ENCODE measurements at regions not wholly inside any gene's neighbourhood (a gene's known extent, or its start where the extent isn't known, plus 50 kb on each side); places are given as distances from the start of the nearest gene placed in this dataset.
"Not testable (repeated sequence)": the region's sequence is repeated elsewhere in the genome, so short reads cannot be mapped to it uniquely, and the experiment has no call there.

- Mint-ChIP-seq H3K4me3 (ENCODE audit: unreplicated experiment) (no peak overlapping the region), H3K27me3 (ENCODE audit: unreplicated experiment) (no peaks in the 10 kb centered on the region), H3K27ac (ENCODE audit: unreplicated experiment) (no peak overlapping the region), H3K4me1 (ENCODE audit: unreplicated experiment) (no peaks in the 10 kb centered on the region), H3K36me3 (ENCODE audit: unreplicated experiment) (no peaks in the 10 kb centered on the region), H3K9me3 (ENCODE audit: unreplicated experiment) (no peaks in the 10 kb centered on the region)
- DNase-seq (ENCODE audit: extremely low spot score, unreplicated experiment), result no peak
- TF ChIP-seq, protein P1, sequence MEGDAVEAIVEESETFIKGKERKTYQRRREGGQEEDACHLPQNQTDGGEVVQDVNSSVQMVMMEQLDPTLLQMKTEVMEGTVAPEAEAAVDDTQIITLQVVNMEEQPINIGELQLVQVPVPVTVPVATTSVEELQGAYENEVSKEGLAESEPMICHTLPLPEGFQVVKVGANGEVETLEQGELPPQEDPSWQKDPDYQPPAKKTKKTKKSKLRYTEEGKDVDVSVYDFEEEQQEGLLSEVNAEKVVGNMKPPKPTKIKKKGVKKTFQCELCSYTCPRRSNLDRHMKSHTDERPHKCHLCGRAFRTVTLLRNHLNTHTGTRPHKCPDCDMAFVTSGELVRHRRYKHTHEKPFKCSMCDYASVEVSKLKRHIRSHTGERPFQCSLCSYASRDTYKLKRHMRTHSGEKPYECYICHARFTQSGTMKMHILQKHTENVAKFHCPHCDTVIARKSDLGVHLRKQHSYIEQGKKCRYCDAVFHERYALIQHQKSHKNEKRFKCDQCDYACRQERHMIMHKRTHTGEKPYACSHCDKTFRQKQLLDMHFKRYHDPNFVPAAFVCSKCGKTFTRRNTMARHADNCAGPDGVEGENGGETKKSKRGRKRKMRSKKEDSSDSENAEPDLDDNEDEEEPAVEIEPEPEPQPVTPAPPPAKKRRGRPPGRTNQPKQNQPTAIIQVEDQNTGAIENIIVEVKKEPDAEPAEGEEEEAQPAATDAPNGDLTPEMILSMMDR (IDR thresholded peaks at IDR 0.05), result no peak
Measured at GRCh38 chr9:74092491-74092834, 404.7 kb upstream of the RORB start.

DNA sequence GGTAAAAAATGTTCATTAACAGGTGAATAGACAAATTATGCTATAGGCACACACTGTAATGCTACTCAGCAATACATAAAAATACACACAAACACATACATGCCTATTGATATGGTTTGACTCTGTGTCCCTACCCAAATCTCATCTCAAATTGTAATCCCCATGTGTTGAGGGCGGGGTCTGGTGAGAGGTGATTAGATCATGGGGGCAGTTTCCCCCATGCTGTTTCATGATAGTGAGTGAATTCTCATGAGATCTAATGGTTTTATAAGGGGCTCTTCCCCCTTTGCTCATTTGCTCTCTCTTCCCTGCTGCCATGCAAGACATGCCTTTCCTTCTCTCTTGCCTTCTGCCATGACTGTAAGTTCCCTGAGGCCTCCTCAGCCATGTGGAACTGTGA, 403.1 kb upstream of the RORB start:
- H3K36me3 Mint-ChIP-seq (ENCODE audit: unreplicated experiment); DNase-seq (ENCODE audit: extremely low spot score, unreplicated experiment); H3K4me1 Mint-ChIP-seq (ENCODE audit: unreplicated experiment); H3K4me3 Mint-ChIP-seq (ENCODE audit: unreplicated experiment); H3K27ac Mint-ChIP-seq (ENCODE audit: unreplicated experiment); H3K9me3 Mint-ChIP-seq (ENCODE audit: unreplicated experiment); H3K27me3 Mint-ChIP-seq (ENCODE audit: unreplicated experiment): not testable (repeated sequence)

- no peak for DNase-seq (ENCODE audit: extremely low spot score, unreplicated experiment)
- Mint-ChIP-seq H3K27ac (ENCODE audit: unreplicated experiment) (no peak overlapping the region), H3K4me3 (ENCODE audit: unreplicated experiment) (no peak overlapping the region), H3K9me3 (ENCODE audit: unreplicated experiment) (no peaks in the 10 kb centered on the region), H3K27me3 (ENCODE audit: unreplicated experiment) (no peaks in the 10 kb centered on the region), H3K4me1 (ENCODE audit: unreplicated experiment) (no peaks in the 10 kb centered on the region), H3K36me3 (ENCODE audit: unreplicated experiment) (no peaks in the 10 kb centered on the region)
- TF ChIP-seq, protein P1 (IDR thresholded peaks at IDR 0.05), result no peak
Measured at GRCh38 chr9:74094766-74095165, 402.4 kb upstream of the RORB start.

GRCh38 chr9:74095925-74096324, 401.2 kb upstream of the RORB start:
- DNase-seq (ENCODE audit: extremely low spot score, unreplicated experiment), result no peak
- H3K36me3 Mint-ChIP-seq (ENCODE audit: unreplicated experiment), result no peaks in the 10 kb centered on the region
- H3K4me3 Mint-ChIP-seq (ENCODE audit: unreplicated experiment), result no peak overlapping the region
- H3K9me3 Mint-ChIP-seq (ENCODE audit: unreplicated experiment), result no peaks in the 10 kb centered on the region
- H3K27ac Mint-ChIP-seq (ENCODE audit: unreplicated experiment), result no peak overlapping the region
- no peaks in the 10 kb centered on the region for H3K27me3 Mint-ChIP-seq (ENCODE audit: unreplicated experiment)
- TF ChIP-seq, protein P1 (IDR thresholded peaks at IDR 0.05), result no peak
- H3K4me1 Mint-ChIP-seq (ENCODE audit: unreplicated experiment), result no peaks in the 10 kb centered on the region

- H3K4me3 Mint-ChIP-seq (ENCODE audit: unreplicated experiment), result no peak overlapping the region
- H3K9me3 Mint-ChIP-seq (ENCODE audit: unreplicated experiment), result no peaks in the 10 kb centered on the region
- H3K27ac Mint-ChIP-seq (ENCODE audit: unreplicated experiment), result no peak overlapping the region
- TF ChIP-seq, protein P1 (IDR thresholded peaks at IDR 0.05), result no peak
- H3K27me3 Mint-ChIP-seq (ENCODE audit: unreplicated experiment), result no peaks in the 10 kb centered on the region
- no peaks in the 10 kb centered on the region for H3K36me3 Mint-ChIP-seq (ENCODE audit: unreplicated experiment)
- no peak for DNase-seq (ENCODE audit: extremely low spot score, unreplicated experiment)
- no peaks in the 10 kb centered on the region for H3K4me1 Mint-ChIP-seq (ENCODE audit: unreplicated experiment)
Measured at GRCh38 chr9:74096420-74096819, 400.7 kb upstream of the RORB start.

DNA sequence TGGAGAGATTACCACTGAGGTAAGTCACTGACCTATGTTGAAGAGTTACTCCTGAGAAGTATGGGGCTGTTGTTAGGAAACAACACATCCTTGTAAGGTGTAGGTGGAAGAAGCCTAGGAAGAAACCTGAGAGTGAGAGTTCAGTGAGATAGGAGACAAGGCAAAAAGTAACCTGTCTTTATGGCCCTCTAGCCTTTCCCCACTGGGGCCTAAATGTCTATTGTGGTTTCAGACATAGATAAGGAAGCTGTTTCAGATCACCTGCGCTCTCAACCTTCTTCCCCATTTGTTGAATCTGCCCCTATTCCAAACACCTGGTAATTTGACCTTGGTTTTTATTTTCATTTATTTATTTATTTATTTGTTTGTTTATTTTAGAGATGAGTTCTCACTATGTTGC, 397.1 kb upstream of the RORB start:
- peaks cover 6% of the 10 kb centered on the region for H3K9me3 Mint-ChIP-seq (ENCODE audit: unreplicated experiment)
- no peaks in the 10 kb centered on the region for H3K27me3 Mint-ChIP-seq (ENCODE audit: unreplicated experiment)

GRCh38 chr9:74102148-74102547, 395.0 kb upstream of the RORB start:
- not testable (repeated sequence) for H3K36me3 Mint-ChIP-seq (ENCODE audit: unreplicated experiment); H3K27me3 Mint-ChIP-seq (ENCODE audit: unreplicated experiment); H3K9me3 Mint-ChIP-seq (ENCODE audit: unreplicated experiment); H3K27ac Mint-ChIP-seq (ENCODE audit: unreplicated experiment); H3K4me1 Mint-ChIP-seq (ENCODE audit: unreplicated experiment); DNase-seq (ENCODE audit: extremely low spot score, unreplicated experiment); H3K4me3 Mint-ChIP-seq (ENCODE audit: unreplicated experiment)

More for the DNA sequence above, 397.1 kb upstream of the RORB start:
- Mint-ChIP-seq H3K36me3 (ENCODE audit: unreplicated experiment) (no peaks in the 10 kb centered on the region), H3K27ac (ENCODE audit: unreplicated experiment) (no peak overlapping the region), H3K4me3 (ENCODE audit: unreplicated experiment) (no peak overlapping the region), H3K4me1 (ENCODE audit: unreplicated experiment) (no peaks in the 10 kb centered on the region)
- TF ChIP-seq, protein P1 (IDR thresholded peaks at IDR 0.05), result no peak
- no peak for DNase-seq (ENCODE audit: extremely low spot score, unreplicated experiment)
